IMR-90 (cell line): ENCODE measurements at regions not wholly inside any gene's neighbourhood (a gene's known extent, or its start where the extent isn't known, plus 50 kb on each side); places are given as distances from the start of the nearest gene placed in this dataset.

Source experiments
- ATAC-seq: fragments of 200-7000 bp; cut with Tn5 transposase; 2 replicates; pipeline ENCODE4 v1.9.1; 2020; ENCODE audit warnings: low read depth, mild to moderate bottlenecking, moderate library complexity
- BruUV-seq: library from RNA; stranded (reverse); fragments of 400-500 nt; replicated peaks from 2 replicates; lab custom pipeline; 2021; lab: Mats Ljungman, UMichigan
- CTCF ChIA-PET: fragments of 300-600 bp; formaldehyde crosslinking; extraction: SDS; loops from one replicate; lab custom pipeline; 2021; ENCODE audit warnings: antibody characterized with exemption; lab: Yijun Ruan, JAX
- POLR2A ChIA-PET: fragments of 300-600 bp; sonication (Branson Sonifier 250); formaldehyde crosslinking; loops from one replicate; lab custom pipeline; 2022; ENCODE audit warnings: antibody characterized with exemption; ENCODE audit not compliant: unreplicated experiment; lab: Charles Lee
- DNase-seq: peaks from one replicate; pipeline ENCODE4 v3.0.0; 2013
- H2AFZ ChIP-seq: replicated peaks from 2 replicates; pipeline ENCODE3; 2013; ENCODE audit warnings: low read length, mild to moderate bottlenecking; ENCODE audit not compliant: poor library complexity
- H2AK5ac ChIP-seq: 2 replicates; pipeline ENCODE4 v1.6.1; 2013; ENCODE audit warnings: low read depth, low read length, inconsistent platforms
- H2AK9ac ChIP-seq: replicated peaks from 2 replicates; pipeline ENCODE3; 2013; ENCODE audit warnings: mild to moderate bottlenecking, low read depth, low read length, moderate library complexity; ENCODE audit not compliant: poor library complexity
- H2BK120ac ChIP-seq: 2 replicates; pipeline ENCODE4 v1.6.1; 2013; ENCODE audit warnings: low read depth, low read length, inconsistent platforms
- H2BK15ac ChIP-seq: 3 replicates; pipeline ENCODE4 v1.6.1; 2013; ENCODE audit warnings: low read depth, low read length, inconsistent platforms
- H2BK20ac ChIP-seq: 2 replicates; pipeline ENCODE4 v1.6.1; 2013; ENCODE audit warnings: low read depth, mild to moderate bottlenecking, inconsistent platforms, low read length, moderate library complexity
- H2BK5ac ChIP-seq: 2 replicates; pipeline ENCODE4 v1.6.1; 2013; ENCODE audit warnings: mild to moderate bottlenecking, low read depth, low read length, inconsistent platforms; ENCODE audit not compliant: poor library complexity, severe bottlenecking
- H3K14ac ChIP-seq: replicated peaks from 2 replicates; pipeline ENCODE4 v1.6.1; 2013; ENCODE audit warnings: low read depth, low read length, inconsistent platforms
- H3K18ac ChIP-seq: 2 replicates; pipeline ENCODE4 v1.6.1; 2013; ENCODE audit warnings: low read depth, low read length, control low read depth
- H3K23ac ChIP-seq: 2 replicates; pipeline ENCODE4 v1.6.1; 2013; ENCODE audit warnings: low read depth, low read length, inconsistent platforms
- H3K27ac ChIP-seq: 2 replicates; pipeline ENCODE4 v1.5.1; 2013; ENCODE audit warnings: mild to moderate bottlenecking, control low read depth, low read length; ENCODE audit not compliant: insufficient read depth
- H3K27me3 ChIP-seq: 2 replicates; pipeline ENCODE4 v1.6.1; 2013; ENCODE audit warnings: low read length; ENCODE audit not compliant: control insufficient read depth, insufficient read depth
- H3K36me3 ChIP-seq: 2 replicates; pipeline ENCODE4 v1.6.1; 2013; ENCODE audit warnings: low read length, mixed read lengths; ENCODE audit not compliant: control insufficient read depth, insufficient read depth
- H3K4ac ChIP-seq: 2 replicates; pipeline ENCODE4 v1.6.1; 2013; ENCODE audit warnings: low read depth, low read length, inconsistent platforms
- H3K4me1 ChIP-seq: 2 replicates; pipeline ENCODE4 v1.6.1; 2013; ENCODE audit warnings: low read length, mixed read lengths; ENCODE audit not compliant: control insufficient read depth, insufficient read depth
- H3K4me2 ChIP-seq: 2 replicates; pipeline ENCODE4 v1.6.1; 2013; ENCODE audit warnings: low read depth, mild to moderate bottlenecking, control low read depth, low read length, moderate library complexity
- H3K4me3 ChIP-seq: 2 replicates; pipeline ENCODE4 v1.5.1; 2013; ENCODE audit warnings: low read depth, mild to moderate bottlenecking, control low read depth, low read length, moderate library complexity; ENCODE audit not compliant: insufficient read depth
- H3K56ac ChIP-seq: 2 replicates; pipeline ENCODE4 v1.6.1; 2013; ENCODE audit warnings: low read length, inconsistent platforms; ENCODE audit not compliant: insufficient read depth; ENCODE audit errors: extremely low read depth
- H3K79me1 ChIP-seq, 2 experiments: 2 replicates each; pipeline ENCODE4 v1.6.1; 2013; ENCODE audit warnings: low read length in 2 of 2, inconsistent platforms in 1 of 2, low read depth in 1 of 2
- H3K9ac ChIP-seq: 2 replicates; pipeline ENCODE4 v1.6.1; 2013; ENCODE audit warnings: low read depth, low read length, control low read depth
- H3K9me1 ChIP-seq: 2 replicates; pipeline ENCODE4 v1.6.1; 2013; ENCODE audit warnings: low read length, inconsistent platforms; ENCODE audit not compliant: insufficient read depth
- H3K9me3 ChIP-seq: 2 replicates; pipeline ENCODE4 v1.6.1; 2013; ENCODE audit warnings: low read length; ENCODE audit not compliant: control insufficient read depth, insufficient read depth
- H4K20me1 ChIP-seq: 2 replicates; pipeline ENCODE4 v1.6.1; 2013; ENCODE audit warnings: low read length, inconsistent platforms; ENCODE audit not compliant: insufficient read depth
- H4K5ac ChIP-seq: 2 replicates; pipeline ENCODE4 v1.6.1; 2013; ENCODE audit warnings: mild to moderate bottlenecking, low read depth, low read length, control low read depth
- H4K8ac ChIP-seq, 2 experiments: 2 replicates each; pipeline ENCODE4 v1.6.1; 2013; ENCODE audit warnings: low read depth in 2 of 2, low read length in 2 of 2, control low read depth in 1 of 2, inconsistent platforms in 1 of 2
- H4K91ac ChIP-seq: 2 replicates; pipeline ENCODE4 v1.6.1; 2013; ENCODE audit warnings: low read depth, low read length, inconsistent platforms; ENCODE audit not compliant: insufficient read depth
- BHLHE40 ChIP-seq: fragments of 150-350 bp; IDR thresholded peaks from 2 replicates; pipeline ENCODE4 v1.6.1; 2016; ENCODE audit warnings: mild to moderate bottlenecking, low read depth, low read length
- CEBPB ChIP-seq: IDR thresholded peaks from 2 replicates; pipeline ENCODE4 v1.6.1; 2012; ENCODE audit warnings: low read depth, low read length, improper control_type of control experiment
- CHD1 ChIP-seq: IDR thresholded peaks from 2 replicates; pipeline ENCODE4 v1.6.1; 2012; ENCODE audit warnings: low read depth, low read length, improper control_type of control experiment
- FOS ChIP-seq: fragments of 150-350 bp; IDR thresholded peaks from 2 replicates; pipeline ENCODE4 v1.6.1; 2016; ENCODE audit warnings: low read depth, low read length
- MAFK ChIP-seq: IDR thresholded peaks from 2 replicates; pipeline ENCODE4 v1.6.1; 2012; ENCODE audit warnings: low read depth, low read length, improper control_type of control experiment
- MXI1 ChIP-seq: IDR thresholded peaks from 2 replicates; pipeline ENCODE4 v1.6.1; 2012; ENCODE audit warnings: low read depth, mild to moderate bottlenecking, low read length, moderate library complexity, borderline replicate concordance
- NFE2L2 ChIP-seq: fragments of 150-350 bp; IDR thresholded peaks from 2 replicates; pipeline ENCODE4 v1.6.1; 2016; ENCODE audit warnings: low read depth, mild to moderate bottlenecking, low read length
- POLR2A ChIP-seq: IDR thresholded peaks from 2 replicates; pipeline ENCODE4 v1.6.1; 2012; ENCODE audit warnings: mild to moderate bottlenecking, low read depth, low read length
- RAD21 ChIP-seq: IDR thresholded peaks from 2 replicates; pipeline ENCODE4 v1.6.1; 2012; ENCODE audit warnings: low read length, improper control_type of control experiment
- RCOR1 ChIP-seq: IDR thresholded peaks from 2 replicates; pipeline ENCODE4 v1.6.1; 2012; ENCODE audit warnings: mild to moderate bottlenecking, low read length, improper control_type of control experiment; ENCODE audit not compliant: insufficient replicate concordance
- RFX5 ChIP-seq: IDR thresholded peaks from 2 replicates; pipeline ENCODE4 v1.8.0; 2012; ENCODE audit warnings: low read depth, mild to moderate bottlenecking, low read length, moderate library complexity
- SMC3 ChIP-seq: fragments of 150-350 bp; IDR thresholded peaks from 2 replicates; pipeline ENCODE4 v1.6.1; 2016; ENCODE audit warnings: low read depth, mild to moderate bottlenecking, antibody characterized with exemption, low read length, moderate library complexity
- WGBS, 2 experiments: methylation state at CpG; one replicate each; pipeline versions ENCODE4 v1.1.5 to v1.1.7; 2013; ENCODE audit warnings: missing lambda C conversion rate in 2 of 2; ENCODE audit not compliant: insufficient read length in 1 of 2; ENCODE audit errors: extremely low coverage in 2 of 2; 5-methylcytosine and 5-hydroxymethylcytosine counted together
- dilution Hi-C: fragments of 300-500 bp; cut with HindIII; formaldehyde crosslinking; loops from one replicate; pipeline ENCODE4 v1.14.3; 2018; ENCODE audit warnings: low sequenced_read_pairs; ENCODE audit not compliant: unreplicated experiment
- in situ Hi-C: fragments of 300-500 bp; cut with MboI; formaldehyde crosslinking; loops from 3 replicates; pipeline ENCODE4 v1.14.3; 2019; ENCODE audit warnings: low sequenced_read_pairs, inconsistent platforms, mixed read lengths
- intact Hi-C: fragments of 100-400 bp; cut with micrococcal nuclease; formaldehyde crosslinking; loops from 2 replicates; pipeline ENCODE4 v1.10.0; 2022
- TF ChIP-seq, protein P1 (sequence below): fragments of 150-350 bp; IDR thresholded peaks from 2 replicates; pipeline ENCODE4 v1.6.1; 2017; ENCODE audit warnings: mild to moderate bottlenecking, antibody characterized with exemption, low read length, low read depth
- TF ChIP-seq, protein P2 (sequence below): fragments of 150-350 bp; IDR thresholded peaks from 2 replicates; pipeline ENCODE4 v1.6.1; 2016; ENCODE audit warnings: low read depth, mild to moderate bottlenecking, low read length, moderate library complexity, borderline replicate concordance
- TF ChIP-seq, protein P3 (sequence below): conservative IDR thresholded peaks from 2 replicates; pipeline ENCODE4 v1.5.1; 2012; ENCODE audit warnings: mild to moderate bottlenecking, low read depth, low read length, improper control_type of control experiment

DNA sequence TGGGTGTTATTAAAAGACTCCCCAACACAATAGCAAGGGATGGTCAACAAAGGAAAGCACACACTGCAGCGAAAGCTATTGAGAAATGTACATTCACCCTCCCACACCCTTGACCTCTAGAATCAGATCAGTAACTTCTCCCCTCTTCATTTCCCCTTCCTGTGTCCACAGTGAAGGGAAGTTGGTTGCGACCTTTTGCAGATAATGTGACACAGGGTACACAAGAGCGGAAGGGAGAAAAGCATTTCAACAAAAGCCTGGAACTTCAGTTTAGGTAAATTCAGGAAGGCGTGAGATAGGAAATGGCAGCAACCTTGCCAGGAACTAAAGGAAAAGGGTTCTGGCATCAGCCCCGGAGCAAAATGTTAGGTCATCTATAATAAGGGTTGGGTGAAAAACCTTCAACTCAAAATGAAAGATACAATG is 899.8 kb downstream of the MCTP2 start:
- Histone ChIP-seq H3K56ac (no peak overlapping the region), H2BK120ac (no peak overlapping the region), H4K8ac (no peak overlapping the region), H2BK5ac (no peak overlapping the region), H3K4ac (no peak overlapping the region), H2BK20ac (no peak overlapping the region), H3K18ac (peak overlapping the region; percentile 35; the same call in 1 of the 2 replicates), H2AFZ (no peak overlapping the region), H3K23ac (no peak overlapping the region), H3K9me3 (no peaks in the 10 kb centered on the region), H4K91ac (no peak overlapping the region), H2AK5ac (peak overlapping the region; percentile 44; the same call in 1 of the 2 replicates), H4K20me1 (no peaks in the 10 kb centered on the region), H3K4me1 (peaks cover 5% of the 10 kb centered on the region; the same call in 1 of the 2 replicates), H3K36me3 (no peaks in the 10 kb centered on the region), H3K4me2 (no peak overlapping the region), H3K9me1 (no peaks in the 10 kb centered on the region), H3K79me1 (no peaks in the 10 kb centered on the region), H3K27ac (no peak overlapping the region), H4K5ac (no peak overlapping the region), H3K4me3 (no peak overlapping the region), H2AK9ac (no peak overlapping the region), H3K14ac (no peak overlapping the region), H3K27me3 (no peaks in the 10 kb centered on the region), H3K9ac (no peak overlapping the region), H2BK15ac (no peak overlapping the region)
- dilution Hi-C loops (no loop called here), in situ Hi-C loops (no loop called here), intact Hi-C loops (no loop called here)
- POLR2A ChIA-PET, result no interaction called here
- CTCF ChIA-PET, result no interaction called here
- TF ChIP-seq, protein P1, sequence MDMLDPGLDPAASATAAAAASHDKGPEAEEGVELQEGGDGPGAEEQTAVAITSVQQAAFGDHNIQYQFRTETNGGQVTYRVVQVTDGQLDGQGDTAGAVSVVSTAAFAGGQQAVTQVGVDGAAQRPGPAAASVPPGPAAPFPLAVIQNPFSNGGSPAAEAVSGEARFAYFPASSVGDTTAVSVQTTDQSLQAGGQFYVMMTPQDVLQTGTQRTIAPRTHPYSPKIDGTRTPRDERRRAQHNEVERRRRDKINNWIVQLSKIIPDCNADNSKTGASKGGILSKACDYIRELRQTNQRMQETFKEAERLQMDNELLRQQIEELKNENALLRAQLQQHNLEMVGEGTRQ, result no peak
- TF ChIP-seq POLR2A (no peak), BHLHE40 (no peak), CEBPB (no peak), MXI1 (no peak), SMC3 (no peak), RAD21 (no peak), NFE2L2 (no peak), FOS (no peak), MAFK (no peak), CHD1 (no peak), RFX5 (no peak), RCOR1 (no peak)
- TF ChIP-seq, protein P2, sequence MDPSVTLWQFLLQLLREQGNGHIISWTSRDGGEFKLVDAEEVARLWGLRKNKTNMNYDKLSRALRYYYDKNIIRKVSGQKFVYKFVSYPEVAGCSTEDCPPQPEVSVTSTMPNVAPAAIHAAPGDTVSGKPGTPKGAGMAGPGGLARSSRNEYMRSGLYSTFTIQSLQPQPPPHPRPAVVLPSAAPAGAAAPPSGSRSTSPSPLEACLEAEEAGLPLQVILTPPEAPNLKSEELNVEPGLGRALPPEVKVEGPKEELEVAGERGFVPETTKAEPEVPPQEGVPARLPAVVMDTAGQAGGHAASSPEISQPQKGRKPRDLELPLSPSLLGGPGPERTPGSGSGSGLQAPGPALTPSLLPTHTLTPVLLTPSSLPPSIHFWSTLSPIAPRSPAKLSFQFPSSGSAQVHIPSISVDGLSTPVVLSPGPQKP, result no peak
- TF ChIP-seq, protein P3, sequence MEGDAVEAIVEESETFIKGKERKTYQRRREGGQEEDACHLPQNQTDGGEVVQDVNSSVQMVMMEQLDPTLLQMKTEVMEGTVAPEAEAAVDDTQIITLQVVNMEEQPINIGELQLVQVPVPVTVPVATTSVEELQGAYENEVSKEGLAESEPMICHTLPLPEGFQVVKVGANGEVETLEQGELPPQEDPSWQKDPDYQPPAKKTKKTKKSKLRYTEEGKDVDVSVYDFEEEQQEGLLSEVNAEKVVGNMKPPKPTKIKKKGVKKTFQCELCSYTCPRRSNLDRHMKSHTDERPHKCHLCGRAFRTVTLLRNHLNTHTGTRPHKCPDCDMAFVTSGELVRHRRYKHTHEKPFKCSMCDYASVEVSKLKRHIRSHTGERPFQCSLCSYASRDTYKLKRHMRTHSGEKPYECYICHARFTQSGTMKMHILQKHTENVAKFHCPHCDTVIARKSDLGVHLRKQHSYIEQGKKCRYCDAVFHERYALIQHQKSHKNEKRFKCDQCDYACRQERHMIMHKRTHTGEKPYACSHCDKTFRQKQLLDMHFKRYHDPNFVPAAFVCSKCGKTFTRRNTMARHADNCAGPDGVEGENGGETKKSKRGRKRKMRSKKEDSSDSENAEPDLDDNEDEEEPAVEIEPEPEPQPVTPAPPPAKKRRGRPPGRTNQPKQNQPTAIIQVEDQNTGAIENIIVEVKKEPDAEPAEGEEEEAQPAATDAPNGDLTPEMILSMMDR, result no peak
- no CpG with 5 or more reads among the region's 5 CpGs for WGBS, 2 experiments
- no TSS peak for BruUV-seq
- DNase-seq (no peak), ATAC-seq (no peak)
